Activated CD8-positive, alpha-beta memory T cell treated with anti-CD3 and anti-CD28 coated beads, Interleukin-2, amount 50 U/mL, for 48 hours (primary cell): ENCODE measurements at regions not wholly inside any gene's neighbourhood (a gene's known extent, or its start where the extent isn't known, plus 50 kb on each side); places are given as distances from the start of the nearest gene placed in this dataset.
A peak's percentile ranks its signal among the peaks of the same experiment; 100 is the strongest.
"Not testable (repeated sequence)": the region's sequence is repeated elsewhere in the genome, so short reads cannot be mapped to it uniquely, and the experiment has no call there.

ENCODE experiments used
- DNase-seq: peaks from one replicate; pipeline ENCODE4 v3.0.0-alpha.2; 2020

GRCh38 chr2:113551637-113552318 lies 53.3 kb downstream of the FOXD4L1 start:
- DNase-seq = peak; percentile 66

GRCh38 chr2:113559820-113560219 lies 61.4 kb downstream of the FOXD4L1 start:
- DNase-seq = not testable (repeated sequence)

- not testable (repeated sequence) for DNase-seq
Observed at GRCh38 chr2:113562662-113563061, 64.2 kb downstream of the FOXD4L1 start.

- not testable (repeated sequence) for DNase-seq
Observed at GRCh38 chr2:113566674-113567480, 60.2 kb upstream of the RABL2A start.

GRCh38 chr2:113567481-113567849 lies 59.6 kb upstream of the RABL2A start:
- not testable (repeated sequence) for DNase-seq

GRCh38 chr2:113568231-113568630 lies 58.8 kb upstream of the RABL2A start:
- DNase-seq = not testable (repeated sequence)

GRCh38 chr2:113570082-113570481 lies 57.0 kb upstream of the RABL2A start:
- not testable (repeated sequence) for DNase-seq

GRCh38 chr2:113570509-113571009 lies 56.5 kb upstream of the RABL2A start:
- not testable (repeated sequence) for DNase-seq

- not testable (repeated sequence) for DNase-seq
Observed at GRCh38 chr2:113571482-113572068, 55.5 kb upstream of the RABL2A start.

- not testable (repeated sequence) for DNase-seq
Observed at GRCh38 chr2:113575721-113576120, 51.3 kb upstream of the RABL2A start.

- DNase-seq = not testable (repeated sequence)
Observed at GRCh38 chr2:113576353-113576752, 50.7 kb upstream of the RABL2A start.
